Stomach smooth muscle (tissue), 2 donors: ENCODE measurements at regions not wholly inside any gene's neighbourhood (a gene's known extent, or its start where the extent isn't known, plus 50 kb on each side); places are given as distances from the start of the nearest gene placed in this dataset.

Source experiments
- H3K27ac ChIP-seq: one replicate; pipeline ENCODE4 v1.7.0; 2013; ENCODE audit warnings: mild to moderate bottlenecking, low read length, inconsistent platforms
- H3K27me3 ChIP-seq, 2 donors: one replicate each; pipeline ENCODE4 v1.7.0; 2013; ENCODE audit warnings: low read length in 2 of 2; ENCODE audit not compliant: insufficient read depth in 2 of 2, control insufficient read depth in 1 of 2
- H3K36me3 ChIP-seq, 2 donors: one replicate each; pipeline ENCODE4 v1.7.0; 2013; ENCODE audit warnings: low read length in 2 of 2; ENCODE audit not compliant: control insufficient read depth in 2 of 2, insufficient read depth in 2 of 2
- H3K4me1 ChIP-seq: one replicate; pipeline ENCODE4 v1.7.0; 2013; ENCODE audit warnings: low read length; ENCODE audit not compliant: control insufficient read depth, insufficient read depth
- H3K4me3 ChIP-seq, 2 donors: one replicate each; pipeline ENCODE4 v1.7.0; 2013; ENCODE audit warnings: low read length in 2 of 2
- H3K9ac ChIP-seq, 2 donors: one replicate each; pipeline ENCODE4 v1.7.0; 2013; ENCODE audit warnings: low read length in 2 of 2, mild to moderate bottlenecking in 1 of 2
- H3K9me3 ChIP-seq, 2 donors: one replicate each; pipeline ENCODE4 v1.7.0; 2013; ENCODE audit warnings: low read length in 2 of 2; ENCODE audit not compliant: control insufficient read depth in 2 of 2
- donor health status: healthy.
- donor health status: Pancreatic carcinoma.

DNA sequence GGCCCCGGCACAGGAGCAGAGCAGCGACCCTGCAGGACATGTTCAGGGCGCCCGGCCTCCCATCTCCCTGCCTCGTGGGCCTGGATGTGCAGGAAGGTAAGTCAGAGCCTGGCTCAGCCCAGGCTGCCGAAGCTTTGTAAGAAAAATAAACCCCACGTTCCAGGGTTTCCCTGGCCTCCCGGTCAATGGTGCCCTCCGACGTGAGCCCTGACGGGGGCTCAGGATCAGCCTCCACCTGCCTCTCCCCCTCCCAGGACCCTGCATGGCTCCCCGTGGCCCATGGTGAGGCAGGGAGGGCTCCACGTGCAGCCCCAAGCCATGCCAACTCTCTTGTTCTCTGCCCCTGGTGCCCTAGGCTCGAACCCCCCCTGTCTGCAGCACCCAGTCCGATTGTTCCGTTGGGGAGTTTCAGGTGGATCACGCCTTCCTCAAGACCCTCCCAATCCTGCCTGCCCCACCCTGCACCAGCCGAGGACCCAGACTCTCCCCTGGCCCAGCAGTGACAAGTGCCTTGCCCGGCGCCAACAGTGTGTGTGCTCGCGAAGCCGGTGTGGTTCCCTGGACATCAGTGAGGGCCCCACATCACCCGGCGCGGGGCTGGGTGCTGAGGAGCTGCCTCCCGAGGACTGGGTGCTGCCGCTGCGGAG, 73.2 kb downstream of the PDGFA start:
- no peak overlapping the region for H3K4me3 ChIP-seq
- H3K9ac ChIP-seq: no peak overlapping the region
- no peaks in the 10 kb centered on the region for H3K36me3 ChIP-seq
- no peaks in the 10 kb centered on the region for H3K9me3 ChIP-seq
- H3K4me1 ChIP-seq: peaks cover 5% of the 10 kb centered on the region
- H3K27me3 ChIP-seq: peaks cover 0 to under 1% of the 10 kb centered on the region in 2 donors
- no peak overlapping the region for H3K27ac ChIP-seq
